HUES64 (cell line): ENCODE measurements at regions not wholly inside any gene's neighbourhood (a gene's known extent, or its start where the extent isn't known, plus 50 kb on each side); places are given as distances from the start of the nearest gene placed in this dataset.
"Not testable (repeated sequence)": the region's sequence is repeated elsewhere in the genome, so short reads cannot be mapped to it uniquely, and the experiment has no call there.

Source experiments
- H3K27ac ChIP-seq: 2 replicates; pipeline ENCODE4 v1.7.0; 2013; ENCODE audit warnings: low read depth, low read length, inconsistent platforms
- H3K27me3 ChIP-seq: 2 replicates; pipeline ENCODE4 v1.6.1; 2013; ENCODE audit warnings: mild to moderate bottlenecking, low read length; ENCODE audit not compliant: insufficient read depth
- H3K36me3 ChIP-seq: 2 replicates; pipeline ENCODE4 v1.6.1; 2013; ENCODE audit warnings: mild to moderate bottlenecking, low read length; ENCODE audit not compliant: insufficient read depth
- H3K4me1 ChIP-seq: 2 replicates; pipeline ENCODE4 v1.6.1; 2013; ENCODE audit warnings: mild to moderate bottlenecking, low read length, moderate library complexity; ENCODE audit not compliant: insufficient read depth
- H3K4me3 ChIP-seq: 2 replicates; pipeline ENCODE4 v1.5.1; 2013; ENCODE audit warnings: mild to moderate bottlenecking, low read length, moderate library complexity
- H3K9ac ChIP-seq: 2 replicates; pipeline ENCODE4 v1.6.1; 2013; ENCODE audit warnings: mild to moderate bottlenecking, low read depth, low read length
- H3K9me3 ChIP-seq: 2 replicates; pipeline ENCODE4 v1.6.1; 2013; ENCODE audit warnings: low read depth, low read length; ENCODE audit not compliant: insufficient read depth
- WGBS: fragments of 150-250, 120-280 bp; methylation state at CpG from one replicate; pipeline ENCODE4 v1.1.7; 2013; ENCODE audit warnings: missing lambda C conversion rate; 5-methylcytosine and 5-hydroxymethylcytosine counted together

- Histone ChIP-seq H3K4me1 (no peaks in the 10 kb centered on the region), H3K27me3 (no peaks in the 10 kb centered on the region), H3K4me3 (no peak overlapping the region), H3K9ac (no peak overlapping the region), H3K36me3 (no peaks in the 10 kb centered on the region), H3K9me3 (no peaks in the 10 kb centered on the region), H3K27ac (no peak overlapping the region)
Observed at GRCh38 chr15:36434177-36434576, 145.2 kb upstream of the CDIN1 start.

- 92% methylated on average over 3 of the region's 3 CpGs for WGBS
- Histone ChIP-seq H3K9me3 (no peaks in the 10 kb centered on the region), H3K36me3 (no peaks in the 10 kb centered on the region), H3K4me1 (no peaks in the 10 kb centered on the region), H3K4me3 (no peak overlapping the region), H3K27ac (no peak overlapping the region), H3K27me3 (no peaks in the 10 kb centered on the region), H3K9ac (no peak overlapping the region)
Observed at GRCh38 chr15:36438499-36438898, 140.9 kb upstream of the CDIN1 start.

GRCh38 chr15:36447373-36447772 lies 132.1 kb upstream of the CDIN1 start:
- Histone ChIP-seq H3K4me3 (no peak overlapping the region), H3K27me3 (no peaks in the 10 kb centered on the region), H3K4me1 (peaks cover 12% of the 10 kb centered on the region; the same call in 1 of the 2 replicates), H3K27ac (no peak overlapping the region), H3K9me3 (no peaks in the 10 kb centered on the region), H3K9ac (no peak overlapping the region), H3K36me3 (no peaks in the 10 kb centered on the region)
- WGBS = 94% methylated on average over 2 of the region's 2 CpGs

DNA sequence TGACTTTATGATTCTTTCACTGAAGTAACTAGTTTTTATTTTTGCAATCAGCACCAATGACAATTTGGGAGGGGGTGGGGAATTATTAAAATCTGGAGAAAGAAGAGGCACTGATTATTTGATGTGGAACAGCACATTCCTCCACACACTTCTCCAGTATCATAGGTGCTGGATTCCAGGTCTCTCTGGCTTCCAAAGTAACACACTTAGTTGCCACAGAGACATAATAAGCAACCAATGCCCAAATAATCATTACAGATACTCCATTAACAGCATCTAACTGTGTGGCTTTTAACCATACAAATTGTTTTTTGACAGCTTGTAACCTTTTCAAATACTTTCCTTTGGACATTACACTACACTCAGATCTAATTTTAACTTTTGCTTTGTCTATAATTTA lies 131.0 kb upstream of the CDIN1 start:
- Histone ChIP-seq H3K27ac (no peak overlapping the region), H3K9me3 (no peaks in the 10 kb centered on the region), H3K4me3 (no peak overlapping the region), H3K4me1 (peaks cover 12% of the 10 kb centered on the region; the same call in 1 of the 2 replicates), H3K27me3 (no peaks in the 10 kb centered on the region), H3K36me3 (no peaks in the 10 kb centered on the region), H3K9ac (no peak overlapping the region)

- H3K27ac ChIP-seq = no peak overlapping the region
- no peak overlapping the region for H3K4me3 ChIP-seq
- H3K27me3 ChIP-seq = no peaks in the 10 kb centered on the region
- peaks cover 12% of the 10 kb centered on the region; the same call in 1 of the 2 replicates for H3K4me1 ChIP-seq
- no peak overlapping the region for H3K9ac ChIP-seq
- 36% methylated on average over 5 of the region's 5 CpGs for WGBS
- H3K9me3 ChIP-seq = no peaks in the 10 kb centered on the region
- no peaks in the 10 kb centered on the region for H3K36me3 ChIP-seq
Observed at GRCh38 chr15:36449084-36449661, 130.3 kb upstream of the CDIN1 start.

DNA sequence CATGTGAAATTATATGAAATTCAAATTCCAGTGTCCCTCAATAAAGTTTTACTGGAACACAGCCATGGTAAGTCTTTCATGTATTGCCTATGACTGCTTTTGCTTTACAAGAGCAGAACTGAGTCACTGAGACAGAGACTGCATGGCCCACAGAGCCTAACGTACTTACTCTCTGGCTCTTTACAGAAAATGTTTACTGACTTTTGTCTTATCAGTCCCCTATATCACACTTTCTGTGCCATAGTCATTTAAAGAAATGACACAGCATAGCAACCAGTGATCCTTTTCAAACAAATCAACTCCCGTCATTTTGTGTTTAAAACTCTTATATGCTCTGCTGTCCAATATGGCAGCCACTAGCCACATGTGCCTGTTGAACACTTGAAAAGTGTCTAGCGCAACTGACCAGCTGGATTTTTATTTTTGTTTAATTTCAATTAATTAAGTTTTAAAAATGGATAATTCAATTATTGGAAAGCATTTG lies 129.7 kb upstream of the CDIN1 start:
- 96% methylated on average over 3 of the region's 3 CpGs for WGBS
- H3K27ac ChIP-seq = no peak overlapping the region

GRCh38 chr15:36454244-36454643 lies 125.2 kb upstream of the CDIN1 start:
- H3K27ac ChIP-seq, H3K9me3 ChIP-seq, H3K4me1 ChIP-seq, H3K4me3 ChIP-seq, H3K27me3 ChIP-seq, H3K36me3 ChIP-seq, H3K9ac ChIP-seq: not testable (repeated sequence)
- WGBS = 93% methylated on average over 4 of the region's 4 CpGs

More for the DNA sequence above, 129.7 kb upstream of the CDIN1 start:
- Histone ChIP-seq H3K9ac (no peak overlapping the region), H3K9me3 (no peaks in the 10 kb centered on the region), H3K4me3 (no peak overlapping the region), H3K27me3 (no peaks in the 10 kb centered on the region), H3K4me1 (peaks cover 12% of the 10 kb centered on the region; the same call in 1 of the 2 replicates), H3K36me3 (no peaks in the 10 kb centered on the region)

GRCh38 chr15:36458411-36458810 lies 121.0 kb upstream of the CDIN1 start:
- WGBS = 84% methylated on average over 5 of the region's 5 CpGs
- peaks cover 14% of the 10 kb centered on the region; the same call in 1 of the 2 replicates for H3K9me3 ChIP-seq
- H3K27ac ChIP-seq = no peak overlapping the region
- H3K4me3 ChIP-seq = no peak overlapping the region
- H3K4me1 ChIP-seq = no peaks in the 10 kb centered on the region
- H3K36me3 ChIP-seq = no peaks in the 10 kb centered on the region
- no peaks in the 10 kb centered on the region for H3K27me3 ChIP-seq
- no peak overlapping the region for H3K9ac ChIP-seq

DNA sequence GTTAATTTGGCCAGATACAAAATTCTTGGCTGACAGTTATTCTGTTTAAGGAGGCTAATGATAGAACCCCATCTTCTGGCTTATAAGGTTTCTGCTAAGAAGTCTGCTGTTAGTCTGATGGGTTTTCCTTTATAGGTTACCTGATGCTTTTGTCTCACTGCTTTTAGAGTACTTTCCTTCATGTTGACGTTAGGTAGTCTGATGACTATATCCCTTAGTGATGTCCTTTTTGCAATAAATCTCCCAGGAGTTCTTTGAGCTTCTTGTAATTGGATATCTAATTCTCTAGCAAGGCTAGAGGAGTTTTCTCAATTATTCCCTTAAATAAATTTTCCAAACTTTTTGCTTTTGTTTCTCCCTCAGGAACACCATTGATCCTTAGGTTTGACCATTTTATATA lies 114.1 kb upstream of the CDIN1 start:
- H3K27me3 ChIP-seq = no peaks in the 10 kb centered on the region
- H3K27ac ChIP-seq = no peak overlapping the region
- H3K4me1 ChIP-seq = peaks cover 15% of the 10 kb centered on the region; the same call in 1 of the 2 replicates
- H3K9me3 ChIP-seq = peaks cover 14% of the 10 kb centered on the region; the same call in 1 of the 2 replicates
- H3K9ac ChIP-seq = no peak overlapping the region
- WGBS = 80% methylated on average over 1 of the region's 1 CpG
- no peak overlapping the region for H3K4me3 ChIP-seq
- H3K36me3 ChIP-seq = no peaks in the 10 kb centered on the region

DNA sequence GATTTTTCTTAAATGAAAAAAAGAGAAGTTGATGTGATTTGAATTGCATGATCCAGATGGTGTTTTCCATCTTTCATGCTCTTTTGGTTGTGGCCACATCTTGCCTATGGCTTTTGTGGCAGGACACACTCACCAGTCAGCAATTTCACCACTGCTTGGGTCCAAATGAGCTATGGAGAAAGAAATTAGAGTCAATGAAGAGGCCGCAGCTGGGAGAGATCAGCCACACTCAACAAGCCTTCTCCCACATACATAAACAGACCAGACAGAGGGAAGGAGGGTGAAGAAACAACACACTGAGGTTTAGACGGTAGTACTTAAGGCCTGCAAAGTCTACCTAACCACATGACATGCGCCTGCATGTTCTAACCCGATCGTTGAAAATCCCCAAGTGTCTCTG lies 110.7 kb upstream of the CDIN1 start:
- no peaks in the 10 kb centered on the region for H3K9me3 ChIP-seq
- no peak overlapping the region for H3K27ac ChIP-seq
- no peak overlapping the region for H3K9ac ChIP-seq
- peaks cover 15% of the 10 kb centered on the region; the same call in 1 of the 2 replicates for H3K4me1 ChIP-seq
- H3K27me3 ChIP-seq = no peaks in the 10 kb centered on the region
- WGBS = 90% methylated on average over 5 of the region's 5 CpGs
- no peak overlapping the region for H3K4me3 ChIP-seq
- no peaks in the 10 kb centered on the region for H3K36me3 ChIP-seq

- Histone ChIP-seq H3K27ac (no peak overlapping the region), H3K4me1 (peaks cover 15% of the 10 kb centered on the region; the same call in 1 of the 2 replicates), H3K4me3 (no peak overlapping the region), H3K9ac (no peak overlapping the region; the same call in 1 of the 2 replicates), H3K36me3 (no peaks in the 10 kb centered on the region), H3K27me3 (no peaks in the 10 kb centered on the region), H3K9me3 (no peaks in the 10 kb centered on the region)
- 71% methylated on average over 6 of the region's 7 CpGs for WGBS
Observed at GRCh38 chr15:36469311-36469966, 110.0 kb upstream of the CDIN1 start.
